ENCODE measurements at regions not wholly inside any gene's neighbourhood (a gene's known extent, or its start where the extent isn't known, plus 50 kb on each side); places are given as distances from the start of the nearest gene placed in this dataset.

GRCh38 chr5:4627131-4627530 is 513.0 kb upstream of the ADAMTS16 start (continued):
- TF ChIP-seq ZBTB49 (tag by site-specific recombination; IDR thresholded peaks at IDR 0.05; ENCODE audit: low read depth) (no peak), ZNF530 (tag by site-specific recombination; IDR thresholded peaks at IDR 0.05; ENCODE audit: low read depth) (no peak), ZNF843 (tag by site-specific recombination; IDR thresholded peaks at IDR 0.05) (no peak), ZSCAN18 (tag by site-specific recombination; IDR thresholded peaks at IDR 0.05) (no peak), ZSCAN16 (tag by site-specific recombination; IDR thresholded peaks at IDR 0.05) (no peak), GLI2 (tag by site-specific recombination; IDR thresholded peaks at IDR 0.05; ENCODE audit: borderline replicate concordance, low read depth) (no peak), SCRT1 (tag by site-specific recombination; IDR thresholded peaks at IDR 0.05; ENCODE audit: borderline replicate concordance) (no peak), ZNF2 (tag by site-specific recombination; IDR thresholded peaks at IDR 0.05) (no peak), GFI1B (tag by site-specific recombination; IDR thresholded peaks at IDR 0.05) (no peak)

GRCh38 chr5:4627929-4628328 is 512.2 kb upstream of the ADAMTS16 start:
- ChIA-PET POLR2A (no interaction called here), CTCF (no interaction called here)
- TF ChIP-seq YY2 (tag by site-specific recombination; IDR thresholded peaks at IDR 0.05), result no peak
- no peak for TF ChIP-seq PRDM2 (tag by site-specific recombination; IDR thresholded peaks at IDR 0.05; ENCODE audit: borderline replicate concordance)
- no peak for TF ChIP-seq ZNF610 (tag by site-specific recombination; IDR thresholded peaks at IDR 0.05; ENCODE audit: borderline replicate concordance)
- TF ChIP-seq ZNF776 (tag by site-specific recombination; IDR thresholded peaks at IDR 0.05; ENCODE audit: borderline replicate concordance), result no peak
- no peak for TF ChIP-seq KLF7 (tag by site-specific recombination; IDR thresholded peaks at IDR 0.05; ENCODE audit: borderline replicate concordance)
- TF ChIP-seq, protein P1, sequence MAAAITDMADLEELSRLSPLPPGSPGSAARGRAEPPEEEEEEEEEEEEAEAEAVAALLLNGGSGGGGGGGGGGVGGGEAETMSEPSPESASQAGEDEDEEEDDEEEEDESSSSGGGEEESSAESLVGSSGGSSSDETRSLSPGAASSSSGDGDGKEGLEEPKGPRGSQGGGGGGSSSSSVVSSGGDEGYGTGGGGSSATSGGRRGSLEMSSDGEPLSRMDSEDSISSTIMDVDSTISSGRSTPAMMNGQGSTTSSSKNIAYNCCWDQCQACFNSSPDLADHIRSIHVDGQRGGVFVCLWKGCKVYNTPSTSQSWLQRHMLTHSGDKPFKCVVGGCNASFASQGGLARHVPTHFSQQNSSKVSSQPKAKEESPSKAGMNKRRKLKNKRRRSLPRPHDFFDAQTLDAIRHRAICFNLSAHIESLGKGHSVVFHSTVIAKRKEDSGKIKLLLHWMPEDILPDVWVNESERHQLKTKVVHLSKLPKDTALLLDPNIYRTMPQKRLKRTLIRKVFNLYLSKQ (tag by site-specific recombination; IDR thresholded peaks at IDR 0.05; ENCODE audit: borderline replicate concordance), result no peak
- TF ChIP-seq ZNF777 (tag by site-specific recombination; IDR thresholded peaks at IDR 0.05; ENCODE audit: borderline replicate concordance), result no peak

More at GRCh38 chr5:4627929-4628328, 512.2 kb upstream of the ADAMTS16 start:
- H3K4me1 ChIP-seq (ENCODE audit: control insufficient read depth, insufficient read depth, low read length), result no peaks in the 10 kb centered on the region
- H3K27ac ChIP-seq (ENCODE audit: extremely low read depth, low read depth, low read length), result no peak overlapping the region
- no peaks in the 10 kb centered on the region for H3K36me3 ChIP-seq (ENCODE audit: control insufficient read depth in 2 of 2, insufficient read depth in 1 of 2, low read length in 2 of 2)
- H3K9me3 ChIP-seq (ENCODE audit: control insufficient read depth, insufficient read depth, low read depth, low read length), result no peaks in the 10 kb centered on the region
- H3K4me3 ChIP-seq (ENCODE audit: low read depth, low read length), result no peak overlapping the region
